SHP77 (cell line): ENCODE measurements at regions not wholly inside any gene's neighbourhood (a gene's known extent, or its start where the extent isn't known, plus 50 kb on each side); places are given as distances from the start of the nearest gene placed in this dataset.
"Not testable (repeated sequence)": the region's sequence is repeated elsewhere in the genome, so short reads cannot be mapped to it uniquely, and the experiment has no call there.

Experiments used
- DNase-seq, 2 experiments: peaks; one replicate each; lab custom pipeline; 2025; lab: John Stamatoyannopoulos, UW

DNA sequence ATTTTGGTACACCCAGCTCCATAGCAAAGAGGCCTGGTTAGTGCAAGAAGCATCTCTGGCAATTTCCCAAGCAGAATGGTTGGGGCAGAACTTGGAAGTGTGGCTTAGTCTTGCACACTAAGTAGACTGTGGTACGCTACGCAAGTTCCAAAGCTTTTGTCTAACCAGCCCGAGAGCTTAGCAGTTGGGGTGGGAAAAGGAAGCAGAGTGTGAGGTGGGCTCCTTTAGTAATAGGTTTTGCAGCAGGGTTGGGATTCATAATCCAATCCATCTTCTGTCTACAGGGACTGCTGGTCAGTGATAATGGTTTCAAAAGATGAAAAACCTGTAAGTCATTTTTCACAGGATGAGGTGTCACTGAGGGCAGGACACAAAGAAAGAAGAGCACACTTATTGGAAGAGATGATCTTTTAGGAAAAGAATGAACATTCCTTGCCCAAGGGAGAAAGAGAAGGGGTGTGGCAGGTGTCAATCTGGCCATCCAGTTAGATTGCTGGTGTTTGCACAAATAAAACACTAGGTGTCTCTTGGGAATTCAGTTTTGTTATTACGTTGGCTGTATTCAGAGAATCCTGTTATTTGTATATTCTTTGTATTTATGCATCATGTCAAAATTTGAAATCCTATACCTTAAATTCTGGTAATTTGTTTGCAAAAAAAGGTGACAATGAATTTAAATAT lies 244.3 kb downstream of the GPAT3 start:
- no peak for DNase-seq

DNA sequence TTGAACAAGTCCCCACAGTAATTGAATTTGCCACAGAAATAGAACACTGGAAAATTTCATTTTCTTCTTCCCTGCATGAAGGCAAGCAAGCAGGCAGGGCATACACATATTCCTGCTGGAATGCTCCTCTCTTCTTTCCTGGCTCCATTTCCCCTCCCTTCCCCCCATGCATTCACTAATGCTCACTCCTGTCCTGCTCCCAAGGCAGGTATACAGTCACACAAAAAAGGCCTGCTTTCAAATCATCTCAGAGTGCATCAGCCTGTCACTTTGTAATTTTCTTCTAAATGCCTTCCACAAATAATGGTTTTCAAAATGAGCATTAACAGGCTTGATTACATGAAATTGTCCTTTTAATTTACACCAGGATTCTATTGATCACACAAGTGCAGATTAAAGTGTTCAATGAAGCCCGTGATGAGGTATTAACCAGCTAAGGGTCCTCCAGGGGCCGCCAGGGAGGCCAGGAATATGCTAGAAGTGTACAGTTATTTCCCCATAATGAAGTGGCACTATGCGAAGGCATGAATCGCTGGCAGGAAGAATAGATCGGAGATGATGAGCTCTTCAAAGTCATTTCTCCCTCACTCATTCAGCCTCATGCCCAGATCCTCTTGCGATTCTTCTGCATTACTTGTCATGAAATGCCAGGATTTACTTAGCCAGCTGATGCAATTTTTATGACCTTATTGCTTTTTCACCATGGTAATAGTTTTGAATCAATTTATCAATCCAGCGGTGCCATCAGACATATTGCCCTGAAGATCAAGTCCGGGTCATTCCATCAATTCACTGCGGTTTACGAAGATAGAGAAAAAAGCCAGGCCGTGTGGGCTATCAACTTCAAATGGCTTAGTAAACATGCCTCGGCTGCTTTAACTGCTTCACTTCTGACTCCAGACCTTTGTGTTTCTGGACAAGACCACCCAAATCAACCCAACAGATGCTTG lies 243.5 kb downstream of the GPAT3 start:
- DNase-seq: no peak

DNA sequence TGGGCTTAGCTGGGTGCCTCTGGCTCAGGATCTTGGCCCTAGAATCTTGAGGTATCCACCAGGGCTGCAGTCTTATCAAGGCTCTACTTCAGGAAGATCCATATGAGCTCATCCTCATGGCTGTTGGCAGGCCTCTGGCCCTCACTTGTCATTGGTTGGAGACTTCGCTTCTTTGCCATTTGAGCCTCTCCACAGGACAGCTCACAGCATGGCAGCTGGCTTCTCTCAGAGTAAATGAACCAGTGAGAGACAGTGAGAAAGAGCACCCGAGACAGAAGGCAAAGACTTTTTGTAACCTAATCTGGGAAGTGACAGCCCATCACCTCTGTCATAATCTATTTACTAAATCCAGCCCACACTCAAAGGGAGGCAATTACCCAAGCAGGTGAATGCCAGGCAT lies 236.8 kb downstream of the GPAT3 start:
- DNase-seq: no peak

DNA sequence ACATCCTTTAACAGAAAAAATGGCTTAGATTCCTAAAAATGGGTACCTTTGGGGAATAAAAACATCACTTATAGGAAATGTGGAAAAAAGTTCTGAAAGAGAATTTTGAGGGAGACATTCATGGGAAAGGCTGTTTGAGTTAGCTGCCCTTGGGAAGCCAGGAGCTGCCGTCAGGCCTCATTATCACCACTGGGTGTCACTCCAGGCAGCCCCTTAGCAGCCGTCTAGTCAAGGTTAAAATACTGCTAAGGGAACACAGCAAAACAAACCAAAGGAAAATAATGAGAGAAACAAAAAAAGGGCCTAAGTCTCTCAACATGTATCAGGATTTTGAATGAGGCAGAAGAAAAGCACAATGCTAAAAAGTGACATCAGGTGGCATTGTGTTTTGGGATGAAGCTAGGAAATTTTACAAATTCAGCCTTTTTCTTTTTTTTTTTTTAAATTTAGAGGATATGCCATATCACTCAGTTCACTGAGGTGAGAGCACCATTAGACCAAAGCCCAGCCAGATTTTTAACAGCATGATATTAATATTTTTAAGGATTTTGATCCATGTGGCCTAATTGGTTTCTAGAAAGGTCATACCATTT lies 235.3 kb downstream of the GPAT3 start:
- DNase-seq: peak; percentile 17 to 40

DNA sequence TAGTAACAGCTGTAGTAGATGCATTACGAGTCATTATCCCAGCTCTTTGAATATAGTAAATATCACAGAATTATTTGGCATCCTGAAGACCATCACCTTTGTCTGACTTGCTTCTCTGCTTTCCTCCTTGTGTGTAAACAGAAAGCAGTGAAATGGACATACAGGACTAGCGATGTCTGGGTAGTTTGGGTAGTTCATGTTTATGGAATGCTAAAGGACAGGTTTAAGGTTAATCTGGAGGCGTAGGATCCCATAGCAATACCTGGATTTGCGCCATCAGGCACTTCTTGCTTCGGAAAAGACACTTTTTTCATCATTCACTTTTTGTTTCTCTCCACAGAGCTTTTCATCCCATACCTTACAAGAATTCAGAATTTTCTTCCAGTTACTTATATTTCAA lies 232.2 kb downstream of the GPAT3 start:
- no peak for DNase-seq

DNA sequence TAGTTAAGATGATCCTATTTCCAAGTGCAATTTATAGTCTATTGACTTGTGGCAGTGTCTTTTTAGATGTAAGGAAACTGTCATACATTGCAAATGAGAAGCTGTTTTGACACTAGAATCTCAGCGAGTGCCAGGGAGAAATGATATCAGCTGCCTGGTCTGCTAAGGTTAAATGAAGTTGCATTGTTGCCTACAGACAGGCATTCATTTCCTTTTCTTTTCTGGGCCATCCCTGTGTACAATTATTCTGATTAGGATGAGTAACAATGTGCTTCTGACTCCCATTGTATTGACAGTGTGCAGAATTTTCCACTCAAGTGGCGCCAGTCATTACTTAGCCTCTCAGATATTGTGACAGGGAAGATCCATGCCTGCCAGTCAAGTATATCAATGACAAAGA lies 231.2 kb downstream of the GPAT3 start:
- no peak for DNase-seq

DNA sequence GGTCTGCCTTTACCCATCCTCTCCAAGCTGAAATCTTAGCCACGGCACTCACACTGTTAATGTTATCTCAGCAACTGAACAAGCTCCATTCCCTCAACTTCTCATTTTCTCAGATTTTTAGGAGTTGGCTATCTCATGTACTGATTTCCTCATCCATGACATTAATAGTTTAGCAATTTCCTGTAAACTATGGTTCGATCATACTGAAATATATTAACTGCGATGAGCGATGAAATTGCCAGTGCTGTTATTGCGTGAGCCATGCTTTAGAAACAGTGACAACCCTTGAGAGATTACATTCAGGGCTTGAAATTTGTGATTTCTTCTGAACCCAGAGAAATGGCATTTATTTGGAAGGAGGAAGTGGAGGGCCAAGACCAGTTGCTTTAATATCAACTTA lies 223.7 kb downstream of the GPAT3 start:
- no peak for DNase-seq

DNA sequence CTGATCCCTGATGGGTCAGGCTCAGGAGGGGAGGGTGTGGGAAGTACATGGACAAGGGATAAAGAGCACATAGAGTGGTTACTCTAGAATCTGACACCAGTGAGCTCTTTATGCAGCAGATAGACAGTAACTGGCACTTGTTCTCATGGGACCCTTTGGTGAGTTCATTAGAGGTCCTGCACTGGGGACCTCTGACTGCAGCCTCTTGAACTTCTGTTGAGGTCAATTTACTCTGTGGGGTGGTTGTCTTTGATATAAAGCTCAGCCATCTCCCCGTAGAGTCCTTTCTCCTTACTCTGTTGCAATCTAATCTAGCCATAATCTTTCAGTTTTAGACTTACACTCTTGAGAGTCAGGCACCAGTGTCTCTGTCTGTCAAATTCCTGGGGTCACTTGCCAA lies 222.4 kb downstream of the GPAT3 start:
- no peak for DNase-seq

DNA sequence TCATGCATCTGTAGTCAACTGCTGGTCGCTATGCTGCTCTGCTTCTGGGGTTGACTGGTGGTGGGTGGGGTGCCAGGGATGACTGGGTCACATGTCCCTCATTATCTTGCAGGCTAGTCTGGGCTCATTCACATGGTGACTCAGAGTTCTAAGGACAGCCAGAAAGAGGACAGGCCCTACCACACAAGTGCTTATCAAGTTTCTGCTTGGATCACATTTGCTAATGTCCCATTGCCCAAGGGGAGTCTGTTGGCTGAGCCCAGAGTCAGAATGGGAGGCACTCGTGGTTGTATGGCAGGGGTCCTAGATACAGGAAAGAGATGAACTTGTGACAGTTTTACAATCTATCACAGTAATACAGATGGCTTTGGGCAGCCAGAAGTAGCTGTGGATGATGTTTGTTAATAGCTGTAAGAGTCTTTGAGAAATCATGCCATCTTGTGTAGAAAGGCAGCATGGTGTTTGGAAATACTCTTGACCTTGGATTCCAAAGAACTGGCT lies 221.3 kb downstream of the GPAT3 start:
- DNase-seq: no peak

DNA sequence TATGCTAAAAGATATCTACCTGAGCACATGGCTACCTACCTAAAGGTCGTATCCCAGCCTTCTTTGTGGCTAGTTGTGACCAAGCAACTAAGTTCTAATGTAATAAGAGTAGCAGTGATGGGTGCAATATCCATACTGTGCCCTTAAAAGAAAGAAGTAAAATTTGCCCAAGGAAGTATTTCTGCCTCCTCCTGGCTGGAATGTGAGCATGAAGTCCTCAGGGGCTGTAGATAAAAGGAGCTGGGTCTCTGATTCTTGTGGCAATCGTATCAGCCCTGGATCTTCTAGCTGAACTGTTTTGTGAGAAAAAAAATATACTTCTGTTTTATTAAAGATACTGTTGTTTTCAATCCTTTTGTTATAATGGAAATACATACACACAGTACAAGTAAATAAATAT lies 217.4 kb downstream of the GPAT3 start:
- DNase-seq: no peak

DNA sequence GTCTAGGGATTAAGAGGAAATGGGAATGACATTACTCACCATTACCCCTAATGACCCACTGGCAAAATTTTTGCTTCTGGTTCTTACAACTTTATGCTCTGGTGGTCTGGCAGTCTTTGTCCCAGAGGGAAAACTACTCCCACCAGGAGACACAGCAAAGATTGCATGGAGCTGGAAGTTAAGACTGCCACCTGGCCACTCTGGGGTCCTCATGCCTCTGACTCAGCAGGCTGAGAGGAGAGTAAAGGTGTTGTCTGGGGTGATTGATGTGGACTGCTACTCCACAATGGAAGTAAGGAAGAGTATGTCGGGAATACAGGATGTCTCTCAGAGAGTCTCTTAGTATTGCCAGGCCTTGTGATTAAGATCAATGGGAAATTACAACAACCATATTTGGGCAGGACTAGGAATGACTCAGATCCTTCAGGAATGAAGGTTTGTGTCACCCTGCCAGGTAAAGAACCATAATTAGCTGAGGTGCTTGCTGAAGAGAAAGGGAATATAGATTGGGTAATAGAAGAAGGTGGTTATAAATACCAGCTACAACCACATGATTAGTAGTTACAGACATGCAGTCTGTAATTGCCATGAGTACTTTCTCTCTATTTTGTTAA lies 215.5 kb downstream of the GPAT3 start:
- DNase-seq: no peak

DNA sequence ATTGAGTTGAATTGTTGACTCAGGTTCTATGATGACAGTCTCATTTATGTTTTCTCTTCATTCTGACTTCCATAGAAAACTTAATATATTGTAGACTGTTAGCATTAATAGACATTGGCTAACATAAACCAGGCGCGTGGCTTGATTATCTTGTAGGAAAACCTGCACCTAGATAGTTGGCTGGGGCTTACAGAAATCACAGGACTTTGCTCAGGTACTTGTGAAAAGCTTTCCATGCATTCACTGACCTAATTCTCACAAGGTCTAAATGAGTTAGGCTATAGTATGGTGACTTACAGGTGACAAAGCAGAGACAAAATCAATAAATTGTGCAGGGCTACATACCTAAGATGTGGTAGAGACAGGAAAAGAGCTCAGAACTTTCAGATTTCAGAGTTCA lies 212.8 kb downstream of the GPAT3 start:
- DNase-seq: no peak

DNA sequence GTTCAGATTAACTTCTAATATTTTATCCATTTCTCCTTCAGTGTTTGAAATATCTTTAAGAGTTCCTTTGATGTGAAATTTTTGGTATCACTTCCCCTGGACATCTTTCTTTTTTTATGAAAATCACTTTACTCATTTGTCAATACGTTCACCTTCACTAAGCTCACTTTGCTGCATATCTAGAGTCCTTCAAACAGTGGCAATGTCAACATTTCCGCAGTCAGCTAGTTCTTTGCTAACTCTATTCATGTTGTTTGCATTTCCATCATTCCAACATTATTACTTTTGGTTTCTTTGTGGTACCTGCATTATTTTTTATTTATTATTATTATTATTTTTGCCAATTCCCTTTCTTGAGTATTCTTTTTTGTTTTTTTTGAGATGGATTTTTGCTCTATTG lies 203.0 kb downstream of the GPAT3 start:
- no peak for DNase-seq

DNA sequence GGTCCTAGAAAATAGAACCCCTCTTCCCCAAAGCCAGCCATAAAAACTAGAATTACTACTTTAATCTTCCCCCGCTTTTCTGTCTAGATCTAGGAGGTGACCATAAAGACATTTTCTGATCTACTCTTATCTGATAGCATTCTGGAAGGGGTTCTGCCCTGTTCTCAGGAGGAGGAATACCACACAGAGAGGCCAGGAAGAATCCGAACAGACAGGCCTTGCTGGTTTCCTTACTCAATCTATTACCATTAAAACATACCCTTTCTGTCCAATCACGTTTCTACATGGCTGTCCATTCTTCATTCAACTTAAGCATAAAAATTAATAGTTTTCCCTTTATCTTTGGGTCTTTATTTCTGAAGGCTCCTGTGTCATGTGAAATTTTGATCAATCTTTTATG lies 198.7 kb downstream of the GPAT3 start:
- DNase-seq: no peak

DNA sequence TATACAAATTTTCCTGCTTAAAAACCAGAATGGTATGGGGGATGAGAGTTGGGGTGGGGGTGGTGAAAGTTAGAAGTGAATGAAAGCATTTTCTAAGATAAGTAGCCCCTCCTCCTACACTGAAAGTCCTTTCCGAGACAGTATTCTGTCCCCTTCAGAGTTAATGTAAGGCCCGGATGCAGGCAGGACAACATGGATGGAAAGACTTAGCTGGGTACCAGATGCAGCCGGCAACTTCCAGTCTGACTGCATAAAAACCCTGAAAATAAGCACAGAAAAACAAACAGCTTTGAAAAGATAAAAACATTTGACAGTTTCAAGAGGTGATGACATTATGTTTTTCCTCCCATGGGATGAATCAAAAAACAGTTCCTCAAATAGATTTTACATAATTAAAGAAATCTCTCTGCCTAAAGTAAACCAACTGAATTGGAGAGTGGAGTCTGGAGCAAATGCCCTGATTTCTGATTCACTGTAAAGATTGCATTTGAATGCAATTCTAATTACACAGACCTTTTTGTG lies 196.3 kb downstream of the GPAT3 start:
- no peak for DNase-seq

DNA sequence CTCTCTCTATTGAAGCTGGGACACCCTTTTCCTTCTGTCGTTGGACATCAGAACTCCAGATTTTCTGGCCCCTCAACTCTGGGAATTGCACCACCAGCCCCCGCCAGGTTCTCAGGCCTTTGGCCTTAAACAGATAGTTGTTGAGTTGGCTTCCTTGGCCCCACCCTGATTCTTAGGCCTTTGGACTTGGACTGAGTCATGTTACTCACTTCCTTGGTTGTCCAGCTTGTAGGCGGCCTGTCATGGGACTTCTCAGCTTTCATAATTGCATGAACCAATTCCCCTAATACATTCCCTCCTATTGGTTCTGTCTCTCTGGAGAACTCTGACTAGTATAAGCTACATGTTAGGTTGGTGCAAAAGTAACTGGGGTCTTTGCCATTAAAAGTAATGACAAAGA lies 195.7 kb downstream of the GPAT3 start:
- no peak for DNase-seq

DNA sequence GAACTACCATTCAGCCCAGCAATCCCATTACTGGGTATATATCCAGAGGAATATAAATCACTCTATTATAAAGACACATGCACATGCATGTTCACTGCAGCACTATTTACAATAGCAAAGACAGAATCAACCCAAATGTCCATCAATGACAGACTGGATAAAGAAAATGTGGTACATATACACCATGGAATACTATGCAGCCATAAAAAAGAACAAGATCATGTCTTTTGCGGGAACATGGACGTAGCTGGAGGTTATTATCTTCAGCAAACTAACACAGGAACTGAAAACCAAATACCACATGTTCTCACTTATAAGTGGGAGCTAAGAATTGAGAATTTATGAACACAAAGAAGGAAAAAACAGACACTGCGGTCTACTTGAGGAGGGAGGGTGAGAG lies 195.1 kb downstream of the GPAT3 start:
- not testable (repeated sequence) for DNase-seq

DNA sequence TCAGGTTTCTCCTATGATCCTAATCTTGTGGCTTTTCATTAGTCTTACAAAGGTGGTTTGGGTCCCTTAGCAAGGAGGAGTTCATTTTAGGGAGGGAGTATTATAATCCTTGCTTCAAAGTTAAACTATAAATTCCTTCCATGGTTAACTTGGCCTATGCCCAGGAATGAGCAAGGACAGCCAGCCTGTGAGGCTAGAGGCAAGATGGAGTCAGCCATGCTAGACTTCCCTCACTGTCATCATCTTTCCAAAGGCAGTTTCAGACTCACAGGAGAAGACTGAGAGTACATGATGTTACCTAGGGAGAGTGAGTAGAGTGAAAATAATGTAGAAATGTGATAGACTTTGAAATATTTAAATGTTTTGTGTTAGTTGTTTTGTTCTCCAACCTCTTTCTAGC lies 192.3 kb downstream of the GPAT3 start:
- no peak for DNase-seq

DNA sequence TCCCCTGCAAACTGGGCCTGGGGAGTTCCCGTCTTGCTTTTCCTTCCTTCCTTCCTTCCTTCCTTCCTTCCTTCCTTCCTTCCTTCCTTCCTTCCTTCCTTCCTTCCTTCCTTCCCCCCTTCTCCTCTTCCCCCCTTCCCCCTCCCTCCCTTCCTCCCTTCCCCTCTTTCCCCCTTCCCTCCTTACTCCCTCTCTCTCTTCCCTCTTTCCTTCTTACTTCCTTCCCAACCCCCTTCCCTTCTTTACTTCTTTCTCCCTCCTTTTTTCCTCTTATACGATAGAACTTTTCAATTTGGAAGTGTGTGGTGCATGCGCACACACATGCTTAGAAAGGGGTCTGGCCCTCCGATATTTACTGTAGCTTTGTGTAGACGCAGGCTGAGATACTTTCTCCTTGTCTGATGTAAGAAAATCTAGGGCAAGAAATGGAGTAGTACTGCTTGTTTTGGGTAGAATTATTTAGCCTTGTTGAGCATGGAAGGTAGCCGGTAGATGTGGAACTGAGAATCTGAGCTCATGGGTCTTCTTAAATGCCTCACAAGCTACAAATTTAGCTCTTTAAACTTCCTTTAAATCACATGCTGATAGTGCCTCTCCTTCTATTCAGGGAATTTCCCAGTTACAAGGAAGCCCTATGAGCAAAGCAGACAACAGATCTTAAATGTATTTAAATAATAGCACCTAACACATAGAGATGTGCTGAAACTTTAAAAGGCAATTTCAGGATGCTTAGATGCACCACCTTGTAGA lies 189.6 kb downstream of the GPAT3 start:
- DNase-seq: no peak

DNA sequence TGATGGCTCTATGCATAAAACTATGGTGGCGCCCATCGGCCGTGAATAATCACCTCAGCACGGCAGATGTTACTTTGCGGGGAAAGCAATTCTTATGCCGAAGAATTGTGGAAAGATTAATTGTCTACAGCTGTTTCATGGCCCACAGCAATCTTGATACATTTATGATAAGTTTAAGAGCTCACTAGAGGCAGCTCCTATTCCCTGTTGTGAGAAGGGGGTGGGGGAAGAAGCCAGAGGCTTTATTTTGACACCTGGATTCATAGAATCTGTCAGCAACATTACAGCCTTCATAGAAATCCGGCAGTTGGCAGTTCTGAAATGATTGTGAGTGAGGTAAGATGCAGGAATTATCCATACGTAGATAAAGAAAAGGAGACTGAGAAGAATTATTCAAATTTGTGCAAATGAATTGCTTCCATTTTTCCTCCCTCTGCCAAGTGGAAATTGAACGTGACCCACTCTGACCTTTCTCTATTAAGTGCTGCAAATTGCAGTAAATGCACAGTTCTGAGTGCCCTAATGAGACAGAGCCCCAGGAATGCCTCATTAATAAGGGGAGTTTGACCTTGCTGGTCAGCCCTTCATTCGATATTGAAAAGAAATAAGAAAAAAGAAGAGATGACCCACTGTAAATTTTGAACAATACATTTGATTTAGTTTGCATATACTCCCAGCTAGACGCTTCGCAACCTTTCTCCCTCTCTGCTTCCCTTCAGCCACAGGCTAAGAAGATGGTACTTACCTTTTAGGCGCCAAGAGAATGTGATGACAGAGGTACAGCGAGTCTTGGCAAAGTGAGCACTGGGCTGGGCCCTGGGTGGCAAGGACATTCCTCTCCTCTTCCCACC lies 188.8 kb downstream of the GPAT3 start:
- DNase-seq: no peak

DNA sequence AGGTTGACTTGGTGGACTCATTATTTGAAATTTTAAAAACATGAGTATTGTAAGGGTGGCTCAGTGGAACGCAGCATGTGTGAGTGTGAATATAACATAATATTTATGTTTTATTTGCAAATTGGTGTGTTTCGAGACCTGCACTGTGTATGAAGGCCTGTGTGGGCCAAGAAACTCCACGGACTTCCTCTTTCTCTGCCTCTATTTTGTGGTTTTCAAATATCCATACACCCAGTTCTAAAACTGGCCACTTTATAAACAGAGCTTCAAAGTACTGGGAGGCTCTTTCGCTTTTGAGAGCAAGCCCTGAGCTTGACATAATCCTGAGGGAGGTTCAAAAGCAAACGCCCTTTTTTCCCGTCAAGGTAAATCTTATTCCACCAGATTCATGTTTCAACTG lies 187.7 kb downstream of the GPAT3 start:
- no peak for DNase-seq
